ENCODE measurements at regions not wholly inside any gene's neighbourhood (a gene's known extent, or its start where the extent isn't known, plus 50 kb on each side); places are given as distances from the start of the nearest gene placed in this dataset.

GRCh38 chr11:96524475-96524874, 134.7 kb downstream of the JRKL start:
- TF ChIP-seq SP1 (IDR thresholded peaks at IDR 0.05) (no peak), REST (IDR thresholded peaks at IDR 0.05) (no peak), TAF1 (conservative IDR thresholded peaks at IDR 0.05) (no peak), YY1 (IDR thresholded peaks at IDR 0.05) (no peak)
- TF ChIP-seq, protein P1, sequence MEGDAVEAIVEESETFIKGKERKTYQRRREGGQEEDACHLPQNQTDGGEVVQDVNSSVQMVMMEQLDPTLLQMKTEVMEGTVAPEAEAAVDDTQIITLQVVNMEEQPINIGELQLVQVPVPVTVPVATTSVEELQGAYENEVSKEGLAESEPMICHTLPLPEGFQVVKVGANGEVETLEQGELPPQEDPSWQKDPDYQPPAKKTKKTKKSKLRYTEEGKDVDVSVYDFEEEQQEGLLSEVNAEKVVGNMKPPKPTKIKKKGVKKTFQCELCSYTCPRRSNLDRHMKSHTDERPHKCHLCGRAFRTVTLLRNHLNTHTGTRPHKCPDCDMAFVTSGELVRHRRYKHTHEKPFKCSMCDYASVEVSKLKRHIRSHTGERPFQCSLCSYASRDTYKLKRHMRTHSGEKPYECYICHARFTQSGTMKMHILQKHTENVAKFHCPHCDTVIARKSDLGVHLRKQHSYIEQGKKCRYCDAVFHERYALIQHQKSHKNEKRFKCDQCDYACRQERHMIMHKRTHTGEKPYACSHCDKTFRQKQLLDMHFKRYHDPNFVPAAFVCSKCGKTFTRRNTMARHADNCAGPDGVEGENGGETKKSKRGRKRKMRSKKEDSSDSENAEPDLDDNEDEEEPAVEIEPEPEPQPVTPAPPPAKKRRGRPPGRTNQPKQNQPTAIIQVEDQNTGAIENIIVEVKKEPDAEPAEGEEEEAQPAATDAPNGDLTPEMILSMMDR (IDR thresholded peaks at IDR 0.05; ENCODE audit: low read depth, low read length, missing input control), result no peak
